Left hindlimb (tissue), 1 donor: ENCODE measurements at regions not wholly inside any gene's neighbourhood (a gene's known extent, or its start where the extent isn't known, plus 50 kb on each side); places are given as distances from the start of the nearest gene placed in this dataset.
"Not testable (repeated sequence)": the region's sequence is repeated elsewhere in the genome, so short reads cannot be mapped to it uniquely, and the experiment has no call there.

Experiments
- DNase-seq: peaks from one replicate; pipeline ENCODE4 v3.0.0-alpha.2; 2018

GRCh38 chr14:42533476-42533875, 926.8 kb downstream of the LRFN5 start:
- no peak for DNase-seq

GRCh38 chr14:42532194-42532593, 925.5 kb downstream of the LRFN5 start:
- DNase-seq, result no peak

GRCh38 chr14:42527141-42527540, 920.5 kb downstream of the LRFN5 start:
- no peak for DNase-seq

- DNase-seq, result no peak
These were observed 917.0 kb downstream of the LRFN5 start for GRCh38 chr14:42523666-42524065.

- DNase-seq, result no peak
These were observed 911.3 kb downstream of the LRFN5 start for GRCh38 chr14:42517806-42518500.

- DNase-seq, result no peak
These were observed 907.2 kb downstream of the LRFN5 start for GRCh38 chr14:42513837-42514236.

GRCh38 chr14:42510071-42510470, 903.4 kb downstream of the LRFN5 start:
- no peak for DNase-seq

GRCh38 chr14:42508209-42508946, 901.7 kb downstream of the LRFN5 start:
- no peak for DNase-seq

- DNase-seq, result no peak
These were observed 897.8 kb downstream of the LRFN5 start for GRCh38 chr14:42504433-42504832.

GRCh38 chr14:42499137-42499536, 892.5 kb downstream of the LRFN5 start:
- no peak for DNase-seq

GRCh38 chr14:42490536-42490935, 883.9 kb downstream of the LRFN5 start:
- no peak for DNase-seq

GRCh38 chr14:42488965-42489364, 882.3 kb downstream of the LRFN5 start:
- DNase-seq, result no peak

- not testable (repeated sequence) for DNase-seq
These were observed 875.8 kb downstream of the LRFN5 start for GRCh38 chr14:42482345-42482971.

- DNase-seq, result not testable (repeated sequence)
These were observed 875.0 kb downstream of the LRFN5 start for GRCh38 chr14:42481714-42482113.

- no peak for DNase-seq
These were observed 873.6 kb downstream of the LRFN5 start for GRCh38 chr14:42480255-42480654.

- no peak for DNase-seq
These were observed 868.6 kb downstream of the LRFN5 start for GRCh38 chr14:42475289-42475688.

- no peak for DNase-seq
These were observed 863.7 kb downstream of the LRFN5 start for GRCh38 chr14:42470427-42470719.

GRCh38 chr14:42469637-42470426, 863.2 kb downstream of the LRFN5 start:
- no peak for DNase-seq

- DNase-seq, result no peak
These were observed 854.0 kb downstream of the LRFN5 start for GRCh38 chr14:42460673-42461072.

GRCh38 chr14:42459171-42459685, 852.6 kb downstream of the LRFN5 start:
- DNase-seq, result no peak

- no peak for DNase-seq
These were observed 834.9 kb downstream of the LRFN5 start for GRCh38 chr14:42441615-42442014.

GRCh38 chr14:42437809-42438208, 831.1 kb downstream of the LRFN5 start:
- DNase-seq, result no peak

- DNase-seq, result no peak
These were observed 822.7 kb downstream of the LRFN5 start for GRCh38 chr14:42429401-42429800.
